ENCODE measurements at regions not wholly inside any gene's neighbourhood (a gene's known extent, or its start where the extent isn't known, plus 50 kb on each side); places are given as distances from the start of the nearest gene placed in this dataset.

DNA sequence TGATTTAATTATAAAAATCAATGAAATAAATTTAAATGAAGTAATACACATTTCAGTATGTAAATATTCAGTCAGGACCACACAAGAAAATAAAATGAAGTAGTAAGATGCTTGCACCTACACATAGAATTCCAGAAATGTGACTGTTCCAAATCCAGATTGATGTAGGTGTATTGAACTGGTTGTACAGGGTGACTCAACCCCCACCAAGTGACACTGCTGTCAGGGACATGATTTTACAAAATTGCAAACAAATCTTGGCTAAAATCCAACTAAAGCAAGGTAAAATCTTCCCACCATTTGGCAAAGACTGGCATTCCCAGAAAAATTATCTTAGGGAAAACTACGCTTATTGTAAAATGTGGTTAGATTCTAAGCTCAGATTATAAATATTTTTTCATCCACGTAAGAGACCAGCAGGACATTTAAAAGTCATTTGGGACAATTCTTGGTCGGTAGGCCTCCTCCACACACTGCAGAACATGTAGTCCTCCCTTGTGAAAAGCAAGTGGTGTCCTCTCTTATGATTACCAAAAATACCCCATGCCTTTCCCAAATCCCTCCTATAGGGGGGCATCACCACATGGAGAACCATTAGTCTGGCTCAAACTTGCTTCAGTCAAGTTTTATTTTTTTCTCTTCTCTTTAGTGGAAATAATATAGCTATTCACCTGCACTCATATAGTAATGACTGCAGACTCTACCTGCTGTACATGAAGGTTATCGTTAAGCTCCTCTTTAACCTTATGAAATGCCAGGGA, 287.1 kb upstream of the SMIM30 start:
- TF ChIP-seq POLR2A (IDR thresholded peaks at IDR 0.05; ENCODE audit: low read length) (no peak), GATA1 (IDR thresholded peaks at IDR 0.05; ENCODE audit: low read depth, low read length) (no peak)
- no peak for DNase-seq

DNA sequence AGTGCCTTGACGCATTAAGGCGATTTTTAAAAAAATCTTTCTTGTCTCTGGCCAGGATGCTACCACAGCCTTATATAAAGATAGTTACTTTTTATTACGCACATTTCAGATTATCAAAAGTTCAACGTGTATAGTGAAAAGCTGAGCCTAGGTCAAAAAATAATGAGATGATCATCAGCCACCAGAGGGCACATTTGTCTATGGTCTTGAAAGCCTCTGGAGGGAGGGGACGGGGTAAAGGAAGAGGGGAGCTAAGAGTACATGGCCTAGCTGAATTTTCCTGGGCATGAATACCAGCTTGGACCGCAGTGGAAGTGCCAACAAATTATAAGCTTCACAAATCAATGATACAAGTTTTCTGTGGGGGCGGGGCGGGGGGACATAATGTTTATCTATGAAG, 285.9 kb upstream of the SMIM30 start:
- DNase-seq, result peak; percentile 2 to 8
- TF ChIP-seq POLR2A (IDR thresholded peaks at IDR 0.05; ENCODE audit: low read length) (no peak), GATA1 (IDR thresholded peaks at IDR 0.05; ENCODE audit: low read depth, low read length) (no peak)

DNA sequence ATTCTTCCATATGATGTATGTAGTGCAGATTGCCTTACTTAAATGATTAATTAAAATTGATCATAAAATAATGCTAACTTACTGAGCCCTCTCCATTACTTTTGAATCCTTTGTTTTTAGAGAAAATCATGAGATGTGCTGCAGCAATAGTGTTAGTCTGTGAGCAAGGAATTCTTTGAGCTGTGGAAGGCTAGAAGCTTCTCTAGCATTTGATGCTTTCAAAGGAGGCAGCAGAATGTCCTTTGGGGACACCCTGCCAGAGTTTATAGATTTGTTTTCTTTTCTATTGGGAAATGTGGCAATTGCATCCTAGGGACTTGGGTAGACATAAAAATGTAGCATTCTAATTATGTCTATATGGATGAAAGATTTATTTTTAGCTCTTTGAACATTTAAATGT, 284.1 kb upstream of the SMIM30 start:
- no peak for DNase-seq
- TF ChIP-seq GATA1 (IDR thresholded peaks at IDR 0.05; ENCODE audit: low read depth, low read length), result no peak
- no peak for TF ChIP-seq POLR2A (IDR thresholded peaks at IDR 0.05; ENCODE audit: low read length)

DNA sequence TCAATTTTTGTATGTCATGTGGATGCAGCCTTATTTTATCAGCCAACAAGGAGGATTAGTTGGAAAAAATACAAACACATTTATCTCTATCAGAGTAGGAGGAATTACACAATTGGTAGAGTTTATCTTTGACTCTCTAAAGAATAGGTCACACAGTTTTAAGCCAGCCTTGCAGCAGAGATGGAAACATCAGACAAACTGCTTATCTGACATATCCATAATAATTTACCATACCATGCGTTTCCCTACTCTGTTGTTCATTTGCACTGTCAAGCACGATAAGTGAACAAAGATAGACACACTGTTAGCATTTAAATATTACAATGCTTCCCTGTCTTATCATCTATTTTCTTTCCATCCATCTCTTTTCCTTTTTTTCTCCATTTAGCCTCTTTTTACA, 283.7 kb upstream of the SMIM30 start:
- TF ChIP-seq GATA1 (IDR thresholded peaks at IDR 0.05; ENCODE audit: low read depth, low read length), result no peak
- TF ChIP-seq POLR2A (IDR thresholded peaks at IDR 0.05; ENCODE audit: low read length), result no peak
- peak in 1 of 2 experiments; percentile 12 for DNase-seq

DNA sequence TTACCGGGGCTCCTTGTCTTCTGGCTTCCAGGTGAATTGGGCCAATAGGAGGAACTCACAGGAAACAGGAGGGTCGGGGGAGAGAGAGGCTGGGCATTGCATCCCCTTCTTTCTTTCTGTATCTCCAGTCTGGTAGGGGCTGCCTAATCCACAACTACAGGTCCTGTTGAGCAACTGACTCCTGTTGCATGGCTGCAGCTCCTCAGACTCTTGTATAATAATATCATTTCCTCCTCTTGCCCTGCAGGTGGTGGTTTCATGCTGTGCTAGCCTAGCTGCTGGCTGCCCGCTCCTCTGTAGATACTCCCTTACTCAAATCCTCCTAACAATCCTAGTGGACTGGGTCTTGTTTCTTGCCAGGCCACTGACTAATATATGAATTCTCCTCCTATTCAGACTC, 276.5 kb upstream of the SMIM30 start:
- DNase-seq, result no peak
- TF ChIP-seq POLR2A (IDR thresholded peaks at IDR 0.05; ENCODE audit: low read length) (no peak), GATA1 (IDR thresholded peaks at IDR 0.05; ENCODE audit: low read depth, low read length) (no peak)

DNA sequence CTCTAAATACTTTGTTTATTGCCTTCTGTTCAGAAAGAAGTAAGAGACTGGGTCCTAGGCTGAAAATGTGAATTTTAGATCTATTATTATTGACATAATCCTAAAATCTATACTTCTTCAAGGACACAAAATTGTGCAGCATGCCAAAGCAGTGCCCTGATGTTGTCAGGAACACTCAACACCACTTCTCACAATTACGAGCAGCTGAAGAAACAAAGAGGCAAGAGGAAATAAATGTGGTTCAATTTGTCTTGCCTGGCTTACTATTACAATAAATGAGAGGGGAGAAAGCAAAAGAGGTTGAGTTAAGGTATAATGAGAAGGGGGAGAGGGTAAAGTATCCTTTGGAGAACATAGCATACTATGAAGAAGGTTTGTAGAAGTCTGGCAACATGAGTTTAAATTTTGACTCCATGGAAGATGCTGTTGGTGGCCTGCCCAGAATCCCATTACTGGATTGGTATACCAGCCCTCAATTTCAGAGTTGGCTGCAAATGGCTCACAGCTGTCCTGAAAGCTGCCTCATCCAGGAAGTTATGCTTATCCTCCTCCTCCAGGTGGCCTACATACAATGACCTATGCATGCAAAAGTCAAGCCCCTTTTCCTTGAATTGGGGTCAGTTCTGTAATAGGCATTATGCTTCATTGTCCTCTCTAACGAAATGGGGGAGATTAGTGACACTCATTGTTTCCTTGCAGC, 274.6 kb upstream of the SMIM30 start:
- TF ChIP-seq GATA1 (IDR thresholded peaks at IDR 0.05; ENCODE audit: low read depth, low read length) (no peak), POLR2A (IDR thresholded peaks at IDR 0.05; ENCODE audit: low read length) (no peak)
- no peak for DNase-seq

DNA sequence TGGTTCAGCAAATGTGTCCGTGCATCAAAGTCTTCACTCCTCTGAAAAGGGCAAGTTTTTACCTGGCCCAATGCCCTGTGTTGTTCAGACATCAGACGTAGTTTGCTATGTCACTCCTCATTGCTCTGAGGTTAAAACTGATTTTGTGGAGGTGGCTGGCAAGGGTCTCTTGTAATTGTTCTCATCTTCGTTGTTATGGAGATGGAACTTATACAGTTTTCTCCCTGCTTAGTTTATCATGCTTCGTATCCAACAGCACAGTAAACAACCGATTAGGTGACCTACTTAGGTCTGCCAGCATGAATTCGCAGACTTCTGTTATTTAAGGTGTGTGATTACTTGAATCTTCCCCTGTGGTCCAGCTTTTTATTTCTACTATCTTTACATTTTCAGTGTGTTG, 274.1 kb upstream of the SMIM30 start:
- no peak for TF ChIP-seq POLR2A (IDR thresholded peaks at IDR 0.05; ENCODE audit: low read length)
- no peak for TF ChIP-seq GATA1 (IDR thresholded peaks at IDR 0.05; ENCODE audit: low read depth, low read length)
- DNase-seq, result no peak

DNA sequence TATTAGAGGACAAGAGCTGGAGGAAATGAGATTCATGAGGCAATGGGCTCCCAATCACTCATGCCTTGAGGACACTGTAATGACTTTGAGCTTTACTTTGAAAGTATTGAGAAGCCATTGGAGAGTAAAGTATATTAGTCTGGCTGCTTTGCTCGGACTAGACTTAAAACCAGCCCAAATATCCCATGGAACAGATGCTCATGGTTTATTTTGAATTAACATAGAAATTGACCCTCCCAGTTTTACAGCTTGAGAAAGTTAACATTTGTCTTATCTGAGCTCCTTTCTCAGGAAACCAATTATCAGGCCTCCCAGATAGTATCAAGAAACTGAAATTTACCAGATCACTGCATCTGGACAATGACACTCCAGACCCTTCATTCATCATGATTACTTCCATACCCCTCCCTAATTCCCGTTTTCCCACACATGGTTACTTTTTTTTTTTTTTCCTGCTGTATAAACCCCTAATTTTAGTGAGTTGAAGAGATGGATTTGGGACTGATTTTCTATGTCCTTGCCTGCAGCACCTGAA, 270.8 kb upstream of the SMIM30 start:
- TF ChIP-seq GATA1 (IDR thresholded peaks at IDR 0.05; ENCODE audit: low read depth, low read length), result no peak
- no peak for TF ChIP-seq POLR2A (IDR thresholded peaks at IDR 0.05; ENCODE audit: low read length)
- DNase-seq, result no peak

DNA sequence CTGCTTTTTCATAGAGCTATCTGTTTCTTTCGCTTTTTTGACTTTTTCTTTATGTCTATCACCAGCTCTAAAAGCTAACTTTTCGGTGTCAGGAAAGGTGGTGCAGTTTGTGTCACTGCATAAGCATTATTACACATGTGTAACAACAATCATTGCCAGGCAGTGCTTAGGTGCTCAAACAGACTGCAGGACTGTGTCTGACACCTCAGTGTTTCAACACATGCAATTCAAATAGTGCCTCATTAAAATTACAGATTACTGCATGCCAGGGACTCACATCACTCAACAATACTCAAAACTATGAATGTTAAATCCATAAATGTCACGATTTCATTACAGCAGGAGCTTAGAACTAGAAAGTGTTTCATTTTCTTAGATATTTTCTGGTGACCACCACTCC, 265.3 kb upstream of the SMIM30 start:
- no peak for DNase-seq
- no peak for TF ChIP-seq GATA1 (IDR thresholded peaks at IDR 0.05; ENCODE audit: low read depth, low read length)
- no peak for TF ChIP-seq POLR2A (IDR thresholded peaks at IDR 0.05; ENCODE audit: low read length)

DNA sequence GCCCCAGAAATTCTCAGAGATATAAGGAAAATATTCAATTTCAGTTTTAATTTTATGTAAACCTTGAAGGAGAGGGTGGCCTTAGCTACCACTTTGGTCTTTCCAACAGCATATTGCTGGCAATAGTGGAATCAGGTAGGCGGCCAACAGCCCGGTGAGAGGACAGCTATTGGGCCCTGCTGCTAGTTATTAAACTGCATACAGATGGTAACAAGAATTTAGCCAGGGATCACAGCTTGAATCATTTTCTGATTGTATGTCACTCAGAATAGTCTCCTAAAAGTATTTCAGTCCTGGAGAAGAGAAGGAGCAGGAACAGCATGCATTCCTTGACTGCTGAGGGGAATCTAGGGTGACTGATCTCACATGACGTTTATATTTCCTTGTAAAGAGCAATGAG, 261.4 kb upstream of the SMIM30 start:
- no peak for DNase-seq
- TF ChIP-seq GATA1 (IDR thresholded peaks at IDR 0.05; ENCODE audit: low read depth, low read length) (no peak), POLR2A (IDR thresholded peaks at IDR 0.05; ENCODE audit: low read length) (no peak)

DNA sequence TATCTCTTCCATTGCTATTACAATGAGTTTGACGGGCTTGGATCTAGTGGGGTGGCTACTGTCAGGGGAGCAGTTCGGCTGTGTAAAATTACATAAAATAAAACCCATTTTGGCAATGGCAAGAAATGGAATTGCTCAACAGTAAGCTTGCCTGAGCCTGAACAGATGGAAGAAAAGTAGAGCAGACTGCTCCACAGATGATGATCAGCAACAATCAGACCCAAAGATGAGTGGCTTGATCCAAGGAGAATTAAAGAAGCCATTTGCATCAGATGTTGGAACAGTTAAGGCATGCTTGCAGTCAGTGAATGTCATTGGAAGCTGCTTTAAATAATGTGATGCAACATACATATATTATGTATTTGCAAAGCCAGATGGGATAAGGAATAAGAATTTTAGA, 256.6 kb upstream of the SMIM30 start:
- TF ChIP-seq GATA1 (IDR thresholded peaks at IDR 0.05; ENCODE audit: low read depth, low read length) (no peak), POLR2A (IDR thresholded peaks at IDR 0.05; ENCODE audit: low read length) (no peak)
- no peak for DNase-seq

DNA sequence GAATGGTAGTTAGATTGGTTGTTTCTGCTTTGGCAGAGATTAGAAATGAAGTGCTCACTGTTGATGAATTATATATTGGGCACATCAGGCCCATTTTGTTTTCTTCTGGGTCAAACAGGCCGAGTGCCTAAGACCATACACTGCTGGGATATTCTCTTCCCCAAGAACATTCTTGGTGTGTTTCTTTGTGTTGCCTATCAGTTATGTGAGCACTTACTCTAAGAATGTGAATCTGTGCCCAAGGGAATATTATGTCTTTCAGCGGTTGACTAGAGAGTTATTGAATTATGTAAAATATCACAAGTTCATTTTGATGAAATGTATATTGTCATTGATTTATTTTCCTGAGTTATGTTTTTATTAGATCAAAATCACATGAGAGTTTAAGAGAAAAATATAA, 255.5 kb upstream of the SMIM30 start:
- no peak for DNase-seq
- TF ChIP-seq GATA1 (IDR thresholded peaks at IDR 0.05; ENCODE audit: low read depth, low read length) (no peak), POLR2A (IDR thresholded peaks at IDR 0.05; ENCODE audit: low read length) (no peak)

DNA sequence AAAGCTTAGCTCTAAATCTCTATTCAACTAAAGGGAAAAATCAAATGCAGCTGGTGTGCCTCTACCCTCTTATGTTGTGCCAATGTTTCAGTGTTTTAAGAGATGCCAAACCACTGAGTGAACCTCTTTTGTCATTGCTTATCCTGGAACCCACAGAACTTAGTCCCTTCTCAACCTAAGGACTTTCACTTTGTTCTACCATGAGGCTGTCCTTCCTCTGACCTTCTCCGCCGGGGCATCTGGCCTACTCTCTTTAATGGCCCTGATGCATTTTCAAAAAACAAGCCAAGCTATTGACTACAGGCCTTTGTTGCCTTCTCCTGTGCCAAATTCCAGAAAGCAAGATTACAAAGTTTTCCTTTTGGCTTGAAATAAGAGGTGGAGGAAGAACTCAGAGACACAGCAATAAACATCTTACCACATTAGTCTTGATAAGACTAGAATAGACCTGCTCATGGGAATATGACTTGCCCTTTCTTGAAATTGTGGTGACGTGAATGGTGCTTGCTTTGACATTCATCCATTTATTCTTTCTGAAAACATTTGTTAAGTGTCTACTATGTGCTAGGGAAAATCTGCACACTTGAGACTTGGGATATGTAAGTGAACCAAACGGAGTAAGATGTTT, 253.2 kb upstream of the SMIM30 start:
- TF ChIP-seq POLR2A (IDR thresholded peaks at IDR 0.05; ENCODE audit: low read length) (no peak), GATA1 (IDR thresholded peaks at IDR 0.05; ENCODE audit: low read depth, low read length) (no peak)
- DNase-seq, result no peak

DNA sequence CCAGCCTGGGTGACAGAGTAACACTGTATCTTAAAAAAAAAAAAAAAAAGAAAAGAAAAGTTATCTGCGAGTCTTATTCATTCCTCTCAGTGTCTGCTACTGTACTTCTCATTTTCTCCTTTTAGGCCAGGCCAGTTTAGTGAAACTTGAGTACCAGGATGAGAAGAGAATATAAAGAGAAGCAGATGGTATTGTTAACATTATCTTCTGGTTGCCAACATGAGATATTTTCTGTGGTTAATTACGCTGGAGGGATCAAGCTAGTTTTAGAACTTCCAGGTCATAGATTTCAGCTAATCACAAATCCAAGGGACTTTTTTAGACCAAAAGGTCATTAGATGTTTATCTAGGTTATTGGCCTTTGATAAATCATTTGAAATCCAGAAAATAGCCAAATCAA, 252.6 kb upstream of the SMIM30 start:
- no peak for TF ChIP-seq GATA1 (IDR thresholded peaks at IDR 0.05; ENCODE audit: low read depth, low read length)
- TF ChIP-seq POLR2A (IDR thresholded peaks at IDR 0.05; ENCODE audit: low read length), result no peak
- DNase-seq, result no peak
